A673 (cell line): ENCODE measurements at regions not wholly inside any gene's neighbourhood (a gene's known extent, or its start where the extent isn't known, plus 50 kb on each side); places are given as distances from the start of the nearest gene placed in this dataset.

ENCODE experiments used
- BruUV-seq: library from RNA; stranded (reverse); fragments of 400-500 nt; replicated peaks from 2 replicates; lab custom pipeline; 2021; lab: Mats Ljungman, UMichigan
- CTCF ChIA-PET: fragments of 300-600 bp; sonication (Branson Sonifier 250); formaldehyde crosslinking; loops from one replicate; lab custom pipeline; 2022; ENCODE audit warnings: antibody characterized with exemption; lab: Charles Lee
- POLR2A ChIA-PET: fragments of 300-600 bp; sonication (Branson Sonifier 250); formaldehyde crosslinking; loops from one replicate; lab custom pipeline; 2022; ENCODE audit warnings: antibody characterized with exemption; ENCODE audit not compliant: low non-redundant PET; lab: Charles Lee
- DNase-seq: peaks from one replicate; pipeline ENCODE4 v3.0.0-alpha.2; 2015; ENCODE audit warnings: low spot score
- H3K27ac ChIP-seq: fragments of 200-600 bp; sonication (generic); 2 replicates; pipeline ENCODE4 v1.5.1; 2016; ENCODE audit warnings: mixed run types, low read depth, mild to moderate bottlenecking, mixed read lengths, antibody characterized with exemption, low read length; ENCODE audit not compliant: poor library complexity, severe bottlenecking
- H3K27me3 ChIP-seq: fragments of 200-600 bp; sonication (generic); replicated peaks from 2 replicates; pipeline ENCODE4 v1.6.1; 2017; ENCODE audit warnings: mixed run types, low read depth, mild to moderate bottlenecking, mixed read lengths, antibody characterized with exemption, low read length; ENCODE audit not compliant: insufficient read depth, poor library complexity
- H3K36me3 ChIP-seq: fragments of 200-600 bp; sonication (generic); 2 replicates; pipeline ENCODE4 v1.6.1; 2016; ENCODE audit warnings: mixed run types, mild to moderate bottlenecking, mixed read lengths, antibody characterized with exemption, low read length; ENCODE audit not compliant: insufficient read depth, poor library complexity, severe bottlenecking
- H3K4me1 ChIP-seq: fragments of 200-600 bp; sonication (generic); 2 replicates; pipeline ENCODE4 v1.6.1; 2017; ENCODE audit warnings: mixed run types, mild to moderate bottlenecking, mixed read lengths, antibody characterized with exemption, low read length; ENCODE audit not compliant: insufficient read depth, poor library complexity, severe bottlenecking
- H3K4me3 ChIP-seq: fragments of 200-600 bp; sonication (generic); 2 replicates; pipeline ENCODE4 v1.5.1; 2016; ENCODE audit warnings: low read depth, mixed run types, mild to moderate bottlenecking, mixed read lengths, low read length; ENCODE audit not compliant: poor library complexity, severe bottlenecking
- H3K9me3 ChIP-seq: fragments of 200-600 bp; sonication (generic); 2 replicates; pipeline ENCODE4 v1.6.1; 2016; ENCODE audit warnings: mixed run types, low read depth, mild to moderate bottlenecking, mixed read lengths, antibody characterized with exemption, low read length; ENCODE audit not compliant: poor library complexity, severe bottlenecking
- EZH2 ChIP-seq: fragments of 200-600 bp; sonication (generic); IDR thresholded peaks from 2 replicates; pipeline ENCODE4 v1.6.1; 2017; ENCODE audit warnings: borderline replicate concordance, low read depth, mild to moderate bottlenecking, mixed read lengths, antibody characterized with exemption, low read length; ENCODE audit not compliant: poor library complexity, severe bottlenecking
- intact Hi-C: fragments of 100-400 bp; cut with micrococcal nuclease; formaldehyde crosslinking; loops from one replicate; pipeline ENCODE4 v1.10.0; 2022; ENCODE audit not compliant: unreplicated experiment
- TF ChIP-seq, protein P1 (sequence below): fragments of 300-800, 200-600 bp; sonication (generic); conservative IDR thresholded peaks from 2 replicates; pipeline ENCODE4 v1.5.1; 2017; ENCODE audit warnings: low read depth, mild to moderate bottlenecking, antibody characterized with exemption, low read length, moderate library complexity, mixed read lengths

DNA sequence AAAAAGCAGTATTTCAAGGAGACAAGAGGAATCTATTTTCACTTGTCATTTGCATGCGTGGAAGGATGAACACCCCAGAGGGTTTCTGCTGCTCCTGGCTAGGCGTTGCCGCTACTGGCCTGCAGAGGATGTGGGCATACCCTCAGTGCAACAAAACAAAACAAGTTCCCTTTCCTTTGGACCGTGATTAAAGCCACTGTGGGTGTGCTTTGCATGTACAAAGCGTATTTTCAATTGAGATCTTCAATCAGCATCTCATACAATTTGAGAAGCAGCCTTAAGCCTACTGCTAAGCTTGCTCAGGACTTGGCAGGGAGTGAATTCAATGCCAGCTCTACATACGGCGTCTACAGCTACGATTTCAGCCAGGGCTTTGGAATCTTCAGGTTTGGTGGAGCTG is 298.4 kb downstream of the LPIN1 start:
- no peak for TF ChIP-seq EZH2
- TF ChIP-seq, protein P1, sequence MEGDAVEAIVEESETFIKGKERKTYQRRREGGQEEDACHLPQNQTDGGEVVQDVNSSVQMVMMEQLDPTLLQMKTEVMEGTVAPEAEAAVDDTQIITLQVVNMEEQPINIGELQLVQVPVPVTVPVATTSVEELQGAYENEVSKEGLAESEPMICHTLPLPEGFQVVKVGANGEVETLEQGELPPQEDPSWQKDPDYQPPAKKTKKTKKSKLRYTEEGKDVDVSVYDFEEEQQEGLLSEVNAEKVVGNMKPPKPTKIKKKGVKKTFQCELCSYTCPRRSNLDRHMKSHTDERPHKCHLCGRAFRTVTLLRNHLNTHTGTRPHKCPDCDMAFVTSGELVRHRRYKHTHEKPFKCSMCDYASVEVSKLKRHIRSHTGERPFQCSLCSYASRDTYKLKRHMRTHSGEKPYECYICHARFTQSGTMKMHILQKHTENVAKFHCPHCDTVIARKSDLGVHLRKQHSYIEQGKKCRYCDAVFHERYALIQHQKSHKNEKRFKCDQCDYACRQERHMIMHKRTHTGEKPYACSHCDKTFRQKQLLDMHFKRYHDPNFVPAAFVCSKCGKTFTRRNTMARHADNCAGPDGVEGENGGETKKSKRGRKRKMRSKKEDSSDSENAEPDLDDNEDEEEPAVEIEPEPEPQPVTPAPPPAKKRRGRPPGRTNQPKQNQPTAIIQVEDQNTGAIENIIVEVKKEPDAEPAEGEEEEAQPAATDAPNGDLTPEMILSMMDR = no peak
- no peaks in the 10 kb centered on the region for H3K36me3 ChIP-seq
- no peak overlapping the region for H3K4me3 ChIP-seq
- no peak overlapping the region for H3K27ac ChIP-seq
- no peaks in the 10 kb centered on the region for H3K27me3 ChIP-seq
- ChIA-PET CTCF (no interaction called here), POLR2A (no interaction called here)
- H3K9me3 ChIP-seq = no peaks in the 10 kb centered on the region
- H3K4me1 ChIP-seq = no peaks in the 10 kb centered on the region
- intact Hi-C loops = no loop called here
- DNase-seq = no peak
- BruUV-seq = no TSS peak

DNA sequence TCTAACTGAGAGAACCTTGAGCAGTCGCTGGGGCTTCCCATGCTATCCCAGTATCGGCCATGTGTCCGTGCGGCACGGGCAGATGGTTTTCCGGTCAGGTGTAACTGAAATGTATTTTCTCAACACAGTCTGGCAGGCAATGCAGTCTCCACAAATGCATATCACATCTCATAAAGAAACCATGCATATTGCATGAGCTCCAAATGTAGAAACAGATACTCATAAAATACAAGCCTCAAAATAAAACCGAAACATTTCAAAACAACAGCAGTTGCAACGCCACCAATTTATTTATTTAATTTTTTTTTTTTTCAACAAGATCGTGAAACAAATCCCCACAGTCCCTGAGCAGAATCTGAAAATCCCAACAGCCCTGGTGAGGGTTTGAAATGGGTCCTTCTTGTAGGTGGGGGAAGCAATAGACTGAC is 299.4 kb downstream of the LPIN1 start:
- H3K9me3 ChIP-seq = no peaks in the 10 kb centered on the region
- H3K27me3 ChIP-seq = no peaks in the 10 kb centered on the region
- BruUV-seq = no TSS peak
- no peak for DNase-seq
- ChIA-PET CTCF (no interaction called here), POLR2A (no interaction called here)
- intact Hi-C loops = no loop called here
- no peak overlapping the region for H3K27ac ChIP-seq
- no peaks in the 10 kb centered on the region for H3K36me3 ChIP-seq
- TF ChIP-seq, protein P1 = no peak
- TF ChIP-seq EZH2 = no peak
- no peaks in the 10 kb centered on the region for H3K4me1 ChIP-seq
- no peak overlapping the region for H3K4me3 ChIP-seq

DNA sequence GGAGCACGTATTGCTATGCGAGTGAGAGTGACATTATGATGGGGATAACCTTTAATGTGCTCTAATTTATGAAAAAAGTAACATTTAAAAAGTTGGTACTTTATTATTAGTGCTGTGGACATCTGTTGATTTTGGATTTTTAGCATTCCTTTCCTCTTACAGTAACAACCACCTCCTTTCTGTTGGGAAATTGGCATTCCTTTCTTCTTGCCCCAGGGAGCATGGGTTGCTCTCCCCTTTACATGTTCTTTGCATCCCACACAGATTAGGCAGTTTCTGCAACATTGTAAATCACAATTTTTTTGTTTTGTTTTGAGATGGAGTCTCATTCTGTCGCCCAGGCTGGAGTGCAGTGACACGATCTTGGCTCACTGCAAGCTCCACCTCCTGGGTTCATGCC is 300.2 kb downstream of the LPIN1 start:
- intact Hi-C loops = no loop called here
- no TSS peak for BruUV-seq
- no peaks in the 10 kb centered on the region for H3K27me3 ChIP-seq
- no peak overlapping the region for H3K4me3 ChIP-seq
- no peaks in the 10 kb centered on the region for H3K36me3 ChIP-seq
- TF ChIP-seq EZH2 = no peak
- TF ChIP-seq, protein P1 = no peak
- no peak for DNase-seq
- POLR2A ChIA-PET = no interaction called here
- H3K4me1 ChIP-seq = no peaks in the 10 kb centered on the region
- CTCF ChIA-PET = no interaction called here
- H3K9me3 ChIP-seq = no peaks in the 10 kb centered on the region
- H3K27ac ChIP-seq = no peak overlapping the region
